ENCODE measurements at regions not wholly inside any gene's neighbourhood (a gene's known extent, or its start where the extent isn't known, plus 50 kb on each side); places are given as distances from the start of the nearest gene placed in this dataset.

DNA sequence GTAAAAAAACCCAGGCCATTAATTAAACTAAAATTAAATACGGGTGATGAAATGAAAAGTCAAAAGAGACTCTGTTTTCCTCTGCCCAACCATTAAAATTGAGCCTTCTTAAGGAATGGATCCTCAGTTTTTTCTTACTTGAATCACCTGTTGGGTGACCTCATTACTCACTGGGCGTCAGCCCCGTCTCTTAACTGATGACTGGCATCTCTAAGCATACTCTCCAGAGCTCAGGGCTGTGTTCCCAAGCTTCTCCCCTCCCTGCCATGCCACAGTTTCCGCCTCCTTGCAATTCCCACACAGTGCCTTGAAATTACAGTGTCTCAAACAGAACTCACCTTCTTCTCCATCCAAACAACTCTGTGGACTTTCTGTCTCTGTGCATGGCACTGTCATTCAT, 421.1 kb upstream of the CELF4 start:
- no peak for TF ChIP-seq CTCF (IDR thresholded peaks at IDR 0.05)
- TF ChIP-seq EZH2 (IDR thresholded peaks at IDR 0.05), result no peak
